OCI-LY1 (cell line): ENCODE measurements at regions not wholly inside any gene's neighbourhood (a gene's known extent, or its start where the extent isn't known, plus 50 kb on each side); places are given as distances from the start of the nearest gene placed in this dataset.

Experiments
- CTCF ChIP-seq: fragments of 200-600 bp; sonication (generic), shearing (Covaris generic); IDR thresholded peaks from 2 replicates; pipeline ENCODE4 v1.5.1; 2017; ENCODE audit warnings: mild to moderate bottlenecking, antibody characterized with exemption, low read length, moderate library complexity, mixed read lengths
- EZH2 ChIP-seq: fragments of 200-600 bp; sonication (generic), shearing (Covaris generic); IDR thresholded peaks from 2 replicates; pipeline ENCODE4 v1.8.0; 2017; ENCODE audit warnings: borderline replicate concordance, mixed run types, mild to moderate bottlenecking, antibody characterized with exemption, low read length, moderate library complexity, mixed read lengths

DNA sequence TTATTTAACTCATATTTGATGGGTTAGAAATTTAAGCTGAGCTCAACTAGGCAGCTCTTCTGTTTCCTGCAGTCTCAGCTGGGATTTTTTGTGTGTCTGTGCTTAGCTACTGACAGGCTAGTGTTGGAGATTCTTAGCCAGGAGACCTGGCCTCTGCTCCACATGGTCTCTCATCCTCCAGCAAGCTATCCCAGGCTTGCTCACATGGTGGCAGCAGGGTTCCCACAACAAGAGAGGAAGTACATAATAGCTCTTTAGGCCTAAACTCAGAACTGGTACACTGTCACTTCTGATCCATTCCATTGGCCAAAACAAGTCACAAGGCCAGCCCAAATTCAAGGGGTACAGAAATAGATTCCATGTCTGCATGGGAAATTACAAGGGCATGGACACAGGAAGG, 406.2 kb downstream of the SUCLA2 start:
- TF ChIP-seq CTCF = no peak
- TF ChIP-seq EZH2 = no peak
